ENCODE measurements at regions not wholly inside any gene's neighbourhood (a gene's known extent, or its start where the extent isn't known, plus 50 kb on each side); places are given as distances from the start of the nearest gene placed in this dataset.

DNA sequence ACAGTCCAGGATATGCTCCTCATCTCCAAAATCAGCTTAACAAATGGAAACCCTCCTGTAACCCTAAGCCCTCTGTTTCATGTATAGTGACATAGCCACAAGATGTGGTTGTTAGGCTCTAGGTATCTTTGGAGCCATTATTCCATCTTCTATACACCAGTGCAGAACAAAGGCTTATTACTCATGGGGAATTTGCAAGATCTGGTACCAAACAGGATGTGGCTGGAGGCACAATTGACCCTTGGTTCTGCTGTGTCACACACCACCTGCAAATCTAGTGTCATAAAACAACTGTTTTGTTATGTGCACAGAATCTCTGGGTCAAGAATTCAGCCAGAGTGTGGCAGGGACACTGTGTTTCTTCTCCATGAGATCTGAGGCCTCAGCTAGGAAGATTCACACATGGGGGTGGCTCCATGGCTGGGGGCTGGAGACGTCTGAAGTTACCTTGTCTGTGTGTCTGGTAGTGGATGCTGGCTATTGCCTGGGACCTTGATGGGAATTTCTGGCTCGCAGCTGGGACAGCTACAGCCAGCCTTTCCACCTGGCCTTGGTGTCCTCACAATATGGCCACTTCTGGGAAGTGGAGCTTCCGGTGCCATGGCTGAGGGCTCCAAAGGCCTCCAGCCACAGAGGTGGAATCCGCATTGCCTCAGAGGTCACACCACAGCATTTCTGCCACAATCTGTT lies 369.9 kb downstream of the CDH26 start:
- no peaks in the 10 kb centered on the region for H3K79me2 ChIP-seq (ENCODE audit: insufficient read depth, low read depth, low read length)
- H2AFZ ChIP-seq (ENCODE audit: low read length): no peak overlapping the region
- ChIA-PET CTCF (ENCODE audit: unreplicated experiment) (no interaction called here), POLR2A (no interaction called here)
- no peaks in the 10 kb centered on the region for H3K9me3 ChIP-seq (ENCODE audit: low read length)
- TF ChIP-seq, protein P1, sequence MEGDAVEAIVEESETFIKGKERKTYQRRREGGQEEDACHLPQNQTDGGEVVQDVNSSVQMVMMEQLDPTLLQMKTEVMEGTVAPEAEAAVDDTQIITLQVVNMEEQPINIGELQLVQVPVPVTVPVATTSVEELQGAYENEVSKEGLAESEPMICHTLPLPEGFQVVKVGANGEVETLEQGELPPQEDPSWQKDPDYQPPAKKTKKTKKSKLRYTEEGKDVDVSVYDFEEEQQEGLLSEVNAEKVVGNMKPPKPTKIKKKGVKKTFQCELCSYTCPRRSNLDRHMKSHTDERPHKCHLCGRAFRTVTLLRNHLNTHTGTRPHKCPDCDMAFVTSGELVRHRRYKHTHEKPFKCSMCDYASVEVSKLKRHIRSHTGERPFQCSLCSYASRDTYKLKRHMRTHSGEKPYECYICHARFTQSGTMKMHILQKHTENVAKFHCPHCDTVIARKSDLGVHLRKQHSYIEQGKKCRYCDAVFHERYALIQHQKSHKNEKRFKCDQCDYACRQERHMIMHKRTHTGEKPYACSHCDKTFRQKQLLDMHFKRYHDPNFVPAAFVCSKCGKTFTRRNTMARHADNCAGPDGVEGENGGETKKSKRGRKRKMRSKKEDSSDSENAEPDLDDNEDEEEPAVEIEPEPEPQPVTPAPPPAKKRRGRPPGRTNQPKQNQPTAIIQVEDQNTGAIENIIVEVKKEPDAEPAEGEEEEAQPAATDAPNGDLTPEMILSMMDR (conservative IDR thresholded peaks at IDR 0.05; ENCODE audit: low read length): no peak
- TF ChIP-seq EZH2phosphoT487 (IDR thresholded peaks at IDR 0.05; ENCODE audit: borderline replicate concordance, low read depth, low read length): no peak
- no peak overlapping the region for H3K27ac ChIP-seq (ENCODE audit: low read depth, low read length, poor library complexity, severe bottlenecking)
- H3K4me2 ChIP-seq (ENCODE audit: low read length): no peak overlapping the region
- H3K36me3 ChIP-seq (ENCODE audit: insufficient read depth, low read length): no peaks in the 10 kb centered on the region
- peaks cover 5% of the 10 kb centered on the region for H3K4me1 ChIP-seq (ENCODE audit: insufficient read depth, low read length, poor library complexity, severe bottlenecking)
- no TSS peak for BruUV-seq (replicated peaks)
- no peak for DNase-seq (ENCODE audit: low spot score)
- no peak overlapping the region for H3K4me3 ChIP-seq (ENCODE audit: low read depth, low read length, poor library complexity, severe bottlenecking)
- H3K9me2 ChIP-seq (ENCODE audit: insufficient read depth, low read length): no peaks in the 10 kb centered on the region
- H4K20me1 ChIP-seq (ENCODE audit: insufficient read depth, low read length): no peaks in the 10 kb centered on the region
- intact Hi-C loops (cut with micrococcal nuclease; ENCODE audit: unreplicated experiment): no loop called here

DNA sequence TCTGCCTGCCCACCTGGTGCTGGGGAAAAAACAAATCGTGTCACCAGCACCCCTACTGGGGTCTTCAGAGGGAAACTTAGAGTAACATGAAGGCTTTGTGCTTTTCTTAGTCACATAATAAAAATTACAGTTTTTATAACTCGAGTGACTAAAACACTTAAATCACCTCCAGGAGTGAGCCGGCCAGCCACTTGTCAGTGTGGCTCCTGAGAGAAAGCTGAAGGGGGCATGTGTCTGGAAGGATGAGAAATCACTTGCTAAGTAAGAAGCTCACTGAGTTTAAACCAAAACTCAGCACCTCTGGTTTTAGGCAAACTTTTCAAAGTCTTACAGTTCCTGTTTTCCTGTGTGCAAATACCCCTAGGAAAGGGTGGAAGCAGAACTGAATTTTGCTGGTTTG lies 372.2 kb downstream of the CDH26 start:
- ChIA-PET CTCF (ENCODE audit: unreplicated experiment) (no interaction called here), POLR2A (no interaction called here)
- Histone ChIP-seq H3K9me2 (ENCODE audit: insufficient read depth, low read length) (no peaks in the 10 kb centered on the region), H3K4me2 (ENCODE audit: low read length) (no peak overlapping the region), H3K4me1 (ENCODE audit: insufficient read depth, low read length, poor library complexity, severe bottlenecking) (peaks cover 5% of the 10 kb centered on the region), H3K27ac (ENCODE audit: low read depth, low read length, poor library complexity, severe bottlenecking) (no peak overlapping the region), H3K36me3 (ENCODE audit: insufficient read depth, low read length) (no peaks in the 10 kb centered on the region), H4K20me1 (ENCODE audit: insufficient read depth, low read length) (no peaks in the 10 kb centered on the region), H3K9me3 (ENCODE audit: low read length) (no peaks in the 10 kb centered on the region), H2AFZ (ENCODE audit: low read length) (no peak overlapping the region), H3K79me2 (ENCODE audit: insufficient read depth, low read depth, low read length) (no peaks in the 10 kb centered on the region), H3K4me3 (ENCODE audit: low read depth, low read length, poor library complexity, severe bottlenecking) (no peak overlapping the region)
- no TSS peak for BruUV-seq (replicated peaks)
- intact Hi-C loops (cut with micrococcal nuclease; ENCODE audit: unreplicated experiment): no loop called here
- DNase-seq (ENCODE audit: low spot score): no peak
- TF ChIP-seq, protein P1 (conservative IDR thresholded peaks at IDR 0.05; ENCODE audit: low read length): no peak
- TF ChIP-seq EZH2phosphoT487 (IDR thresholded peaks at IDR 0.05; ENCODE audit: borderline replicate concordance, low read depth, low read length): no peak

DNA sequence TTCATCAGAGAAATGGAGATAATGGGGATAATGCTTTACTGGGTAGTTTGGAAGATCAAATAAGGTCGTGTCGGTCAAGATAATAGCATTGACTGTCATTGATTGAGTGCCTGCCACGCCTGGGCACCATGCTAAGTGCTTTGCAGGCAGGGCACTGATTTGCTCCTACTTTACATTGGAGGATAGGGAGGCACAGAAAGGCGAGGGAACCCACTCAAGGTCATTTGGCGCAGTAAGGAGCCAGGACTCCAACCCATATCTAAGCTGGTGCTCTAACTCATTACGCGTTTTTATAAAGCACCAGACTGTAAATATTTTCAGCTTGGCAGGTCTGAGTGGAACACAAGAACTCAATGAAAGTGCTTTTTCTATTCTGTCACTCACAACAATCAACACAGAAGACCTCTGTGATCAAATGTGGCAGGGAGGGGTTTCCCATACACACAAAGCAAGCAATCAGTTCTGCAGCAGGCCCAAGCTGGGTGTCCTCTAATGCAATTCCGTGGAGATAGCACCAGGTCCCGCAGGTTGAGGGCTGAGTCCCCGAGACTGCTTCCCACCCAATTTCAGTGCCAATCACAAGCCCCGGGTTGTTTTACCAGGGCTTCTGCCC lies 373.6 kb downstream of the CDH26 start:
- H3K4me2 ChIP-seq (ENCODE audit: low read length): no peak overlapping the region
- no peaks in the 10 kb centered on the region for H4K20me1 ChIP-seq (ENCODE audit: insufficient read depth, low read length)
- H3K27ac ChIP-seq (ENCODE audit: low read depth, low read length, poor library complexity, severe bottlenecking): no peak overlapping the region
- CTCF ChIA-PET (ENCODE audit: unreplicated experiment): no interaction called here
- TF ChIP-seq, protein P1 (conservative IDR thresholded peaks at IDR 0.05; ENCODE audit: low read length): no peak
- TF ChIP-seq EZH2phosphoT487 (IDR thresholded peaks at IDR 0.05; ENCODE audit: borderline replicate concordance, low read depth, low read length): no peak
- POLR2A ChIA-PET: no interaction called here
- no peak for DNase-seq (ENCODE audit: low spot score)
- intact Hi-C loops (cut with micrococcal nuclease; ENCODE audit: unreplicated experiment): no loop called here
- no peaks in the 10 kb centered on the region for H3K9me3 ChIP-seq (ENCODE audit: low read length)
- no peaks in the 10 kb centered on the region for H3K79me2 ChIP-seq (ENCODE audit: insufficient read depth, low read depth, low read length)
- no TSS peak for BruUV-seq (replicated peaks)
- H3K4me1 ChIP-seq (ENCODE audit: insufficient read depth, low read length, poor library complexity, severe bottlenecking): peaks cover 5% of the 10 kb centered on the region
- H3K36me3 ChIP-seq (ENCODE audit: insufficient read depth, low read length): no peaks in the 10 kb centered on the region
- H2AFZ ChIP-seq (ENCODE audit: low read length): no peak overlapping the region
- no peak overlapping the region for H3K4me3 ChIP-seq (ENCODE audit: low read depth, low read length, poor library complexity, severe bottlenecking)
- H3K9me2 ChIP-seq (ENCODE audit: insufficient read depth, low read length): no peaks in the 10 kb centered on the region

All from OCI-LY7 (cell line).